GM18951 (cell line): ENCODE measurements at regions not wholly inside any gene's neighbourhood (a gene's known extent, or its start where the extent isn't known, plus 50 kb on each side); places are given as distances from the start of the nearest gene placed in this dataset.

Experiments used
- POLR2A ChIP-seq: IDR thresholded peaks from 4 replicates; pipeline ENCODE4 v1.6.1; 2011; ENCODE audit warnings: mild to moderate bottlenecking; ENCODE audit not compliant: insufficient read length, insufficient read depth; ENCODE audit errors: extremely low read depth
- in situ Hi-C: fragments of 300-500 bp; cut with MboI; formaldehyde crosslinking; loops from one replicate; pipeline ENCODE4 v1.12.0; 2022; ENCODE audit warnings: low sequenced_read_pairs, mixed read lengths, inconsistent platforms; ENCODE audit not compliant: unreplicated experiment

DNA sequence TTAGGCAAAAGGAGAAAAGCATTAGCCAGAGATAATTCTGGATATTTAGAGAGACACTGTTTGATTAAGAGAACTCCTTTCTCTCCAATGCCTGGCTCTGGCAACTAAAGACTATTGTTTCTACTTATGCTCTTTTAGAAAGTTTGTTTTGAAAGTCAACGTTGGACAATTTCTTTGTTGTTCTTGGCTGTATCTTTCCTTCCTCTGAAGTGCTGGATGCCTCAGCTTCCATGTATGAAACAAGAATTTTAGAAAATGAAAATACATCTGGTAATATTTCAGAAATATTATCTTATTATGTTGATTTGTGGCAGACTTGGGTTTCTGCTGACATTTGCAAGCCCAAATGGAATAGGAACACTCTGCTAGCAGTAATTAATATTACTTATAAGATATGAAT lies 382.6 kb downstream of the SNAPC1 start:
- in situ Hi-C loops = no loop called here

GRCh38 chr14:62146030-62146429 lies 383.8 kb downstream of the SNAPC1 start:
- in situ Hi-C loops = no loop called here
- TF ChIP-seq POLR2A = no peak

More for the DNA sequence above, 382.6 kb downstream of the SNAPC1 start:
- no peak for TF ChIP-seq POLR2A

- in situ Hi-C loops = loop anchor here (25.0 kb wide), 1 partner anchor 1106 kb away; no protein-coding TSS in a partner anchor
- no peak for TF ChIP-seq POLR2A
Measured at GRCh38 chr14:62156052-62156451, 393.8 kb downstream of the SNAPC1 start.

- in situ Hi-C loops = loop anchor here (25.0 kb wide), 1 partner anchor 1104 kb away; no protein-coding TSS in a partner anchor
- TF ChIP-seq POLR2A = no peak
Measured at GRCh38 chr14:62158779-62159178, 396.6 kb downstream of the SNAPC1 start.

GRCh38 chr14:62159314-62159713 lies 397.1 kb downstream of the SNAPC1 start:
- in situ Hi-C loops = loop anchor here (25.0 kb wide), 1 partner anchor 1103 kb away; no protein-coding TSS in a partner anchor
- TF ChIP-seq POLR2A = no peak

DNA sequence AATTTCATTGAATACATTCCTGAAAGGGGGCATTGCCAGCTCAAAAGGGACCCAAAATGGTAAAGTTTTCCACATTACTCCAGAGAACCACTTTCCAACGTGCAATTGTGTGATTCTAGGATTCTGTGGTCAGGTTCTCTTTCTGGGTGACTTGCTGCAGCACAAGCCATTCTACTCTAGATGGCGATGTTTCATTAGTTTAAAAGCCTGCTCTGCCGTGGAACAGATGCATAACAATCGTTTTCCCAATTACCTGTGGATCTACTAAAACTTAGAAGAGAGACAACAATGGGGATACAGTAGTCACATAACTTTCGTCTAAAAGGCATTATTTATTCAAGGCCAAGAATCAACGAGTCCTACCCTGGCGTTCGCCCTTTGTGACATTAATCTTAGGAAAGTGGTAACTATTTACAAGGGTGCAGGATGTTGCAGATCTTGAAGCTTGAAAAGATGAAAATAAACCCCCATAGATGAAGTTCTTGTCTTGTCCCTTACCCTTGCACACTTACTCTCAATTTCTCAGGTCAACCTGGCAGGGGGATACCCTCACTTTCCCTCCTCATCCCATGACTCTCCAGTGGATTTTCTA lies 400.9 kb downstream of the SNAPC1 start:
- no peak for TF ChIP-seq POLR2A
- in situ Hi-C loops = loop anchor here (25.0 kb wide), 1 partner anchor 1099 kb away; no protein-coding TSS in a partner anchor

DNA sequence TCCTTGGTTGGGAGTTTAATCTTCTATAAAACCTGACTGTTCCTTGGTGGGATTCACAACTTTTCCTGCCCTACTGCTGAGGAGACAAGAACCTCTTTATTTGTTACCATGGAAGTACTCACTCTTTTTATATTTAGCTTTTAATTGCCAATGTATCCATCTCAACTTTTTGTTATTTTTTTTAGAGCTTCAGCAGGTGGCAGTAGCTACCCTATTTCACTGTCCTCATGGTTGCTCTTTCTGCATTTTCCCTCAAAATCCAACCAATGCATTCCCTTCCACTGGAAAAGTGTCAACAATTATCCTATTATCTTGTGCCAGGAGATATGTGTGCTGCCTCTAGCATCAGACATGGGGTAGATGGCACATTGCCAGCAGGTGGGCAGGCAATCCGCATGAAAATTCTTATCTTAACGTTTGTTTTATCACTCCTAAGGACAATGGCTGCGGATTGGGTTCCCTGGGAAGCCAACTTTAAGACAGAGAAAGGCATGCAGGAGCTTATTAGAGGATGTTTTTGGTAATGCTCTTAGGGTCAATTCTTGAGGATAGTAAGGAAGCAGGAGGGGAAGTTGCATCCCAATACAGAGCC lies 406.4 kb downstream of the SNAPC1 start:
- no peak for TF ChIP-seq POLR2A
- in situ Hi-C loops = loop anchor here (25.0 kb wide), 1 partner anchor 1094 kb away; no protein-coding TSS in a partner anchor

- in situ Hi-C loops = no loop called here
- TF ChIP-seq POLR2A = no peak
Measured at GRCh38 chr14:62179367-62180018, 417.3 kb downstream of the SNAPC1 start.

DNA sequence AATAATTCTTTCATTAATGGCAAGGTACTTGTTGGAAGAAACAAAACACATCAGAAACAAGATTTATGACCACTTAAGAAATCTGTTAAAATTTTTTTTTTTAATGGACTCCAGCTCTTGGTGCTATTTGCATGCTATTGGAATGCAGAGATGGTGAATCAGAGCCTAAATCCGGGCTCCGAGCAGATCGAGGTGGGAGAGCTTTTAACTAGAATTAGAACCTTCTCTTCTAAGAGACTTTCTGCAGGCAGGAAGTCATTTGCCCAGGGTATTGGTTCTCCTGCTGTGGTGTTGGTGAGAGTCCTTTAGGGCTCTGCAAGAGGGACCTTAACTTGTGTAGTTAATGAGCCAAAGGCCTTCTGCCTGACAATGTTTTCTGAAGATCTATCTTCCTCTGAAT lies 419.4 kb downstream of the SNAPC1 start:
- in situ Hi-C loops = no loop called here
- TF ChIP-seq POLR2A = no peak

DNA sequence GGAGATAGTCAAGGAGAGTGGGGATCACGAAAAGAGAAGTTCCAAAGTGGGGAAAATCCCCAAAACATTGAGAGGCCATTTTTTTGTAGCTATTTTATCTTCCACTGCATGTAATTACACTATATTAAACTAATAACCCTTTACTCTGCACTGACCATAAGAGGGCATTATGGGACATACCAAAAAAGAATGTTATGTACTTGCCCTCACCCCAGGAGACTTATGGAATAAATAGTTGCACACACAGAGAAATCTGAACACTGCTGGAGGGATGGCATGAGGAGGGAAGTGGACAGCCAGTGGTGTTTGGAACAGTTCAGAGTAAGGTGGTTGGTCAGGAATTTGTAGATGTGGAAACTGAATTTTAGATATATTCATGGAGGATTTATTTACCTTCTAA lies 422.9 kb downstream of the SNAPC1 start:
- TF ChIP-seq POLR2A = no peak
- in situ Hi-C loops = no loop called here

DNA sequence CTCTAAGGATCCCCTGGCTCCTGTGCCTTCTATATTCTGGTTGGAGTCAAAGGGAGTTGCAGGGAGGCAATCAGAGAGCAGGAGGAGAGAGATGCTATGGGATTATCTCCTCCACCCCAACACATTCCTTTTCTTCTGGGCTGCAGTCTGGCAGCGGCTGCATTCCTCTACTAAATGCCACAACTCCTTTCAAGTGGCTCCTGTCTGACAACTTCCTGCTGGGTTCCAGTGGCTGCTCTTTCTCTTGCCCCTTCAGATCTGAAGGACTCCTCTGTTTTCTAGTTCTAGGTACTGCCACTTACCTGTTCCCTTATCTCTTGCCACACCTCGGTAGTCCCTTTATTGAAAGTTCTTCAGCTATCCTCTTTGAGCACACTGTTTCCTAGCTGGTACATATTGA lies 425.0 kb downstream of the SNAPC1 start:
- no peak for TF ChIP-seq POLR2A
- in situ Hi-C loops = no loop called here

DNA sequence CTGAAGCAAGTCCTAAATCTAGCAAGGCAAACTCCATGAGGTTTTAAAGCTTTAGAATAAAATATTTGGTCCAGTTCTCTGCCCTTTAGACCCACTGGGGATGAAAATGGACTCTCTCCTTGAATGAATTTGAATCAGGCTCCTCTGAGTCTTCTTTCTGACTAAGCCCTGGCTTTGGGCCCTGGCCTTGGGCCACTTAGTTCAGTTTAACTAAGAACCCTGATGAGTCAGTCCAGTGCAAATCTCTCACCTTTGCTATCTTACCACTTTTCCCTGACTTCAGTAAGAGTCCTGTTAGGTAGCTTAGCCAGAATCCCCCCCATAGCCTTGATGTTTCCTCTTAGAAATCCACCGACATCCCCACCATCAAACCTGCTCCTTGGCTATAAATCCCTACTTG lies 427.5 kb downstream of the SNAPC1 start:
- in situ Hi-C loops = no loop called here

DNA sequence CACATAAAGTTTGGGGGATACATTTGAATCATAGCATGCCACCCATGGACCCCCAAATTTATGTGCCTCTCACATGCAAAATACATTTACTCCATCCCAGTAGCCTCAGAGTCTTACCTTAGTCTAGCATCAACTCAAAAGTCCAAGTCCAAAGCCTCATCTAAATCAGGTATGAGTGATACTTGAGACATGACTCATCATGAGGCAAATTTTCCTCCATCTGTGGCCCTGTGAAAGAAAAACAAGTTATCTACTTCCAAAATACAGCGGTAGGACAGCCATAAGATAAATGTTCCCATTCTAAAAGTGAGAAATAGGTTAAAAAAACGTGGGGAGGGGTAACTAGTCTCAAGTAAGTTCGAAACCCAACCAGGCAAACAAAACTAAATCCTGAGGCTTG lies 444.2 kb downstream of the SNAPC1 start:
- in situ Hi-C loops = no loop called here
- TF ChIP-seq POLR2A = no peak

More for the DNA sequence above, 427.5 kb downstream of the SNAPC1 start:
- no peak for TF ChIP-seq POLR2A
